DMS53 (cell line): ENCODE measurements at regions not wholly inside any gene's neighbourhood (a gene's known extent, or its start where the extent isn't known, plus 50 kb on each side); places are given as distances from the start of the nearest gene placed in this dataset.

Source experiments
- DNase-seq: peaks from one replicate; lab custom pipeline; 2025; lab: John Stamatoyannopoulos, UW

DNA sequence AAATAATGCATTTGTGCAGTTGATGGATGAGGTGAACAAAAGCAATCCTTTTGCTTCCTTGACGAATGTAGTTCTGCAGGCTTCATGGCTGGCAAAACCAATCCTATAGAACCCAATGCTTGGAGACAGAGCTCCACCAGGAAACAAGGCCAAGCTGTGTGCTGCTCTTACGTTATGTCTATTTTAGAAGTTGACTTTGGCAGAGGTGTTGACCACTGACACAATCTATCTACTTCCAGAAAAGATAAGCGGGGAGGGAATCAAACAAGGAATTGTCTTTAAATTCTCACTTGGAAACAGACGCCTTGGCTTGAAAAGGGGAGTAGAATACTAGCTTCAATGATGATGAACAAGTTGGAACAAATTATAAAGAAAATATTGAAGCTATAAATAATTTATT is 211.2 kb downstream of the SETD4 start:
- no peak for DNase-seq

DNA sequence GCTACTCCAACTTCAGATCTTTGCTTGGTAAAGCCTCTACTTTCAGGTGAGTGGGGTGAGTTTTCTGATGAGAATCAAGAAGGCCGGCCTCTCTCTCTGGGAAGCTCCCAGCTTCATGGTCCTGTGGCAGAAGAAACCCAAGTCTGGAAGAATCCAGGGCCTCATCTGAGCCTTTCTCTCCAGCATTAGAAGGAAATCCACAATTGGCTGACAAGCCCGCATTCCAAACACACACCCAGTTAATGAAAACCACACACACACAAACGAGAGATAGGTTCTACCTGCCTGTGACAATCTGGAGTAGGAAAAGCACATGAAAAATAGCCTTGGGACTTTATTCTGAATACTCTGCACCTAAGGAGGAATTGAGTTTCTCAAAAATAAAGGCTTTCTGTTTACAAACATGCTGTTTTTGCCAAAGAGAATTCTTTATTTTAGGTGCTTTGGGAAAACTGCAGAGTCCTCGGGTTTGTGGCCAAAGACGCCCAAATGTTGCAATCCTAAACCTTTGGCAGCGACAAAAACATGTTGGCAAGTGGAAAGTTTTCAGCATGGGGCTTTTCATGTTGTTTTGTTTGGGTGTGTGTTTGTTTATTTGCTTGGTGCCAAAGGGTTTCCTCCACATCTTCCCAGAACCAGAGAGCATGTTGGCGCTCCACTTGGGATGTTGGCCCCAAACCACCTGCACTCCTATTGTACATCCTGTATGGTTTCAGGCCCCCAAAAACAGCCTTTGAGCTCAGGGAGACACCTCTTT is 216.2 kb downstream of the SETD4 start:
- no peak for DNase-seq

DNA sequence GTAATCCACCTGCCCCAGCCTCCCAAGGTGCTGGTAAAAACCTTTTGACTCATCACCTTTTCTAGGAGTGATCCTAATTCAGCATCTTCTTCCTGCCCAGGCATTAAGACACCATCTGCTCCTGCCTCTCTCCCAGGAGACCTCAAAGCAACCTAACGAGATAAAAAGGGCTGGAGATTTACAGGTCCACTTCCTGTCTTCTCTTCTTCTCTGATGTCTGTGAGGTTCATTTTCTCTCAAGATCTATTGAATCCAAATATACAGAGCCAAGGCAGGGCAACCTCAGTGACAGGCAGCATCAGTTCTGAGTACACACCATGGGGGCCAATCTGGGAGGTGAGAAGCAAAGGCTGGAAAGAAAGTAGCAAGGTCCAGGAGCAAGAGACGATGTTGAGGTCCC is 219.4 kb downstream of the SETD4 start:
- no peak for DNase-seq

DNA sequence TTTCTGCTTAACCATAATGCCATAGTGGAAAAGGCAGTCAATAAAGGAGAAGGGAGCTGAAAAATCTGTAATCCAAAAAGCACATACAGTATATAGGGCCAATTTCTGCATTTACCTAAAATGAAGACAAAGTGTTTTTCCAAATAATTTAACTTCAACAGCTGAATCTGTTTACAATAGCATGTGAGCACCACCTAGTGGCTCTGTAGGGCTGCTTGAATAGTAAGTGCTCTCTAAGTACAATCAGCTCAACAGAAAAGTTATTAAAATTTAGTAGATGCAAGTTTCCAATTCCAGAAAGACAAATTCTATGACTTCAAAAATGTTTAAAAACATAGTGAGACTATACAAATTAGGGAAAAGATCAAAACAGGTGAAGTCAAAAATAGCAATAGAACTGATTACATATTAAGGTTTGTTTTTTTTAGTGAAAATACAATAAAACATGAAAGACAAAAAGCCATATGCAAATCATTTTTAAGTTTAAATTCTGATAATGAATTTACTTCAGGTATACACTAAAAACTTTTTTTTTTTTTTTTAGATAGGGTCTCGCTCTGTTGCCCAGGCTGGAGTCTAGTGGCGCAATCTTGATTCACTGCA is 220.0 kb downstream of the SETD4 start:
- DNase-seq: peak; percentile 74

DNA sequence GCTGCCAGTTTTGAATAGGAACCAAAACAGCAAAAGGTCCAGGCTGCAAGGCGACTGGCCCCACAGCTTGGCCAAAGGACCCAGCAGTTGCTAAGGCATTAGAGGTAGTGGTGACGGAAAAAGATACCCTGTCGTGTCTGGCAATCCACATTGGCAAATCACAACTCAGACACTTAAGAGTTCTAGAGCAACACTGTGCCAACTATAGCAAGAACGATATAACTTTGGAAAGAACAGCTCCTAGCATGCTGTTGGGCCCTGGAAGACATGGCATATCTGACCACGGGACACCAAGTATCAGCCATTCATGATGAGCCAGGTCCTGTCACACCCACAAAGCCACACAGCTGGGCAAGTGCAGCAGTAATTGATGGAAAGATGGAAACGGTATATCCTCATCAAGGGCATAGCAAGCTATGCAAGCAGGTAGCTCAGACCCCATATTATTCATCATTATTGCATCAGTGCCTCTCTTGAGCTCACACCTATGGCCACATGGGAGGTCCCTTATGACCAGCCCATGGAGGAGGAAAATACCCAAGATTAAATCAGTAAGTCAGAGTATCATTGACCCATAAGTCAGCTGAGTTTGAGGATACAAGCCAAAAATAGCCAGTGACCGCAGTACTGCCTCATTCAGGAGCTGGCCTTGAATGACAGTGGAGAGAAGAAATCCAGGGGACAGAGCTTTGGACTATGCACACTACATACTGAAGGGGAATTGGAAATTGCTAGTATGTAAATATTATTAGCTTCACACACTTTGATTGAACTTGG is 221.2 kb downstream of the SETD4 start:
- DNase-seq: no peak

DNA sequence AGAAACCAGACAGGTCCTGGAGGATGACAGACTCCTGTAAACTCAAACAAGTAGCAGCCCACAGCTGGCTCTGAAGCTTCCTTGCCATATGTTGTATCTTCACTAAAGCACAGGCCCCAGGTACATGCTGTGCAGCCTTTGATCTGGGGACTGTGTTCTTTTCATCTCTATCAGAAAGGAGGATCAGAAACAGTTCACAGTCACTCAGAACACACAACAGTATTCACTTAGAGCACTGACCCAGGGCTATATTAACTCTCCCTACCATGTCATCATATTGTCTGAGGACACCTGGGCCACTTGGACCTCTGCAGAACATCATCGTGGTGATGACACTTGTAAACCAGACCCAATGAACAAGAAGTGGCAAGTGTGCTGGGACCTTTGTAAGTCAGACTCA is 222.0 kb downstream of the SETD4 start:
- no peak for DNase-seq

DNA sequence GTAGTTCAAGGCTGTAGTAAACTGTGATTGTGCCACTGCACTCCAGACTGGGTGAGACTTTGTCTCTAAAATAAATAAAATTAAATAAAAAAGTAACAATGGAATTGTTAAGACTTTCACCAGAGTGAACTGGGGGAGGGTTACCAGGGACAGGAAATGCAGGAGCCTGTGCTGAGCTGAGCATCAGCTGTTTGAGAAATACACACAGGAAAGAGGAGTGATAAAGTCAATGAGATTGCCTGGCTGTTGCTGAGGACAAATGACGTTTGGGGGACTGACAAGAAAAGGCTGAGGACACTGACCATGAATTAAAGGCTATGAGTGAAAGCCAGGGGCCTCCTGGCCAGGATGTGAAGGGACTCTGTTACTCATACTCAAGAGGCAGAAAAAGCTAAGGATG is 226.3 kb downstream of the SETD4 start:
- DNase-seq: no peak

DNA sequence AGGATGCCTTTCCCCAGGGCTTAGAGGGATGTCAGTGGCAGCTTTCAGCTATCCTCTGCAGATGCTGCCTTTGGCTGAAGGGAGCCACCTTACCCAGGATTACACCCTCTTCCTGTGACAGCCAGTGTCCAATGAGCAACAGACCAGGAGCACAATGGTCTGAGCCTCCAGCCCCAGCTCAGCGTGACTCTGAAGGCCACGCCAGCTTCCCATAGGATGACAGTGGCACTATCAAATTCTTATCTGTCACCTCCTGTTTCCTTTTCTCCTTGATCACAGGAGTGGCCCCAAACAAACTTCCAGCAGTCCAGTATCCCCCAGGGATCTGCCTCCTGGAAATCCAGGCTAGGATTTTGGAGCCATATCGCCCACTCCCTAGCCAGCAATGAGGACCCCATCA is 226.9 kb downstream of the SETD4 start:
- no peak for DNase-seq

DNA sequence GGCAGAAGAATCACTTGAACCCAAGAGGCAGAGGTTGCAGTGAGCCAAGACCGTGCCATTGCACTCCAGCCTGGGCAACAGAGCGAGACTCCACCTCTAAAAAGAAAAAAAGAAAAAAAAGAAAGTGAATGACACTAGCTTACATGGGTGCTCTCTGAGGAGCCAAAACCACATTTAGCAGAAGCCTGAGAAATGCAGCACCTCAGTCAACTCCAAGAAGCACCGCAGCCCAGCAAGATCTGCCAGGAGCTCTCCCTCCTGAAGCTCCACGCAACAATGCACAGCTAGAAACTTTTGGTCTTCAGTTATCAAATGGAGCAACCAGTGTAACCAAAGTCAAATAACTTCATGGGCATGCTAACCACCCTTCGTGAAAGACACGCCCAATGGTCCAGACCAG is 229.1 kb downstream of the SETD4 start:
- no peak for DNase-seq

DNA sequence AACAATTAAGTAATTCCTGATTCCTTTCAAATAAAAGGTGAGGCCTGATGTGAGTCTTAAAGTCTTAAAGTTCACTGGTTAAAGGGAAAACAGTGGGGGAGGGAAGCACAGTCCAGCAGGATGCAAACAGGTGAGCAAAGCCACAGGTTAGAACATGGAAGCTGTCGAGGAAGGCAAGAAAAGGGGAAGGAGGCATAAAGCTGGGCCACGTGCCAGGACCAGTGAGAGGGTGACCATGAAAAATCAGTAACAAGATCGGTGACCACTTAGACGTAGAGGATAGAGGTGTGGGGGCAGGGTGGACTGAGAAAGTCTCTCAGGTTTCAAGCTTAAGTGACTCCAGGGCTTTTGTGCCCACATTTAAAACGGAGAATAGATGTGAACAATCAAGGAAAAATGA is 231.3 kb downstream of the SETD4 start:
- no peak for DNase-seq

DNA sequence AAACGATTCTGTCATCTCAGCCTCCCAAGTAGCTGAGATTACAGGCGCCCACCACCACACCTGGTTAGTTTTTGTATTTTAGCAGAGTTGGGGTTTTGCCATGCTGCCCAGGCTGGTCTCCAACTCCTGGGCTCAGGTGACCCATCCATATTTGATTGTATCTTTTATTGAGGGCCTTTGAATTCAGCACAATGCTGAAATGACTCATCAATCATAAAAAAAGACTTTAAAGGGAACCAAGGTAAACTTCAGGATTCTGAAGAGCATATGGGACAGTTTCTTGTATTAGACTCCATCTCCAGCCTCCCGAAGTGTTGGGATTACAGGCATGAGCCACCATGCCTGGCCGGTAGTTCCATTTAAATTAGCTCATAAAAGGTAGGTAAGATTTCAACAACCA is 232.2 kb downstream of the SETD4 start:
- no peak for DNase-seq

DNA sequence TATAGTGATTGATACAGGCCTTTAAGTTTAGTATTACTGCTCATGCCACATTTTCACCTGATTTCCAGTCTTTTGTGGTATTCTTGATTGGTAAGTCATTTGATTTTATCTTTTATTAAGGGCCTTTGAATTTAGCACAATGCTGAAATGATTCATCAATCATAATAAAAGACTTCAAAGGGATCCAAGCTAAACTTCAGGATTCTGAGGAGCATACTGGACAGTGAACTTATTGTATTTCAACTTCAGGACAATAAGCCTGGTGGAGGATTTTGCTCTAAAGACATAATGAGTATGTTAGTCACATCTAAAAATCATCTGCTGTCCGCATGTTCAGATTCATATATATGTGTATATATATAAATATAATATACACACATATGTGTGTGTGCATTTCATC is 233.3 kb downstream of the SETD4 start:
- DNase-seq: no peak

DNA sequence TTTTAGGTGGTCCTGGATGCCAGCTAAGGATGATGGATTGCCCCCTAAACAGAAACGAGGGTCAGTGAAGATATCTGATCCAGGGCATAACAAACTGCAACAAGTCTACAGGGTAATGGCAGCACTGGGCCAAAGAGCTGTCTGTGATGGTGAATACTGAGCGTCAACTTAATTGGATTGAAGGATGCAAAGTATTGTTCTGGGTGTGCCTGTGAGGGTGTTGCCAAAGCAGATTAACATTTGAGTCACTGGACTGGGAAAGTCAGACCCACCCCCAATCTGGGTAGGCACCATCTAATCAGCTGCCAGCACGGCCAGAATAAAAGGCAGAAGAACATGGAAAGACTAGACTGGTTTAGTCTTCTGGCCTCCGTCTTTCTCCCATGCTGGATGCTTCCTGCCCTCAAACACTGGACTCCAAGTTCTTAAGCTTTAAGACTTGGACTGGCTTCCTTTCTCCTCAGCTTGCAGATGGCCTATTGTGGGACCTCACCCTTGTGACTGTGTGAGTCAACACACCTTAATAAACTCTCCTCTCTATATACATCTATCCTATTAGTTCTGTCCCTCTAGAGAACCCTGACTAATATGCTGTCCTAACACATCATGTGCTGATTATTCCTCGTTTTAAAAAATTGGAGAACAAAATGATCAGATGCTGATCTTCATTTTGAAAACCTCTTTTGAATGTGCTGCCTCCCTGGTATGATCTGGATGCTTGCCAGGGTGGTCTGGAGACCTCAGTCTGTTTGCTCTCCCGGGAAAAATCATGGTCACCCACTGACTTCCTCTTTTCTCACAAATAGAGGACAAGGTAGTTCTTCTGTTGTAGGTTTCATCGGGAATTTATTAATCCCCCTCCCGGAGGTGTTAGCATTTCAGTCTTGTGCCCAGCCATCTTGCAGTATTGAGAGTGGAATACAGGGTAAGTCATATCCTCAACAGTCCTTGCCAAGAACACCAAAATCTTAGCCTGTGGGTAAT is 234.7 kb downstream of the SETD4 start:
- no peak for DNase-seq

DNA sequence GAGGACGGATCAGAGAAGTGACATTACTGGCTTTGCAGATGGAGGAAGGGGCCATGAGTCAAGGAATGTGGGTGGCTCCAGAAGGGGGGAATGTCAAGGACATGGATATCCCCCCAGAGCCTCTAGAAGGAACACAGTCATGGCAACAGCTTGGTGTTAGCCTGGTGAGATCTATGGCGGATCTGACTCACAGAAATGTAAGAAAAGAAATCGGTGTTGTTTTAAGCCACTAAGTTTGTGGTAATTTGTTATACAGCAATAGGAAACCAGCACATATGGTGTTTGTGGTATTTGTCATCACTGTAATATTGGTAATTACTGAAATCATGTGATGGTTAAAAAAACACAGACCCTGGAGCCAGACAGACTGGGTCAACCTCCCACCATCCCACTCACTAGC is 236.2 kb downstream of the SETD4 start:
- DNase-seq: no peak

DNA sequence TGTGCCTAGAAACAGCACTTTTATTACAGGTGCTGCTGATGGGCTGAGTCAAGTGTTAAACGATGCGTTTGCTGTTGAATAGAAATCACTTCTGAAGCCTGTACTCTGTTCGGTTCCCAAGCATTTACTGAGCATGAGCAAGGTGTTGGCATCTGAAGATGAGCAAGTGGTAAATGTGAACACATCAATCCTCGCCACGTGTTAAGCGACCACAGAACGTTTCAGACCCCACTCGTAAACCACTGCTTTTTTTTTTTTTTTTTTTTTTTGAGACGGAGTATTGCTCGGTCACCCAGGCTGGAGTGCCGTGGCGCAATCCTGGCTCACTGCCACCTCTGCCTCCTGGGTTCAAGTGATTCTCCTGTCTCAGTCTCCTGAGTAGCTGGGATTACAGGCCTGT is 241.2 kb downstream of the SETD4 start:
- DNase-seq: no peak

DNA sequence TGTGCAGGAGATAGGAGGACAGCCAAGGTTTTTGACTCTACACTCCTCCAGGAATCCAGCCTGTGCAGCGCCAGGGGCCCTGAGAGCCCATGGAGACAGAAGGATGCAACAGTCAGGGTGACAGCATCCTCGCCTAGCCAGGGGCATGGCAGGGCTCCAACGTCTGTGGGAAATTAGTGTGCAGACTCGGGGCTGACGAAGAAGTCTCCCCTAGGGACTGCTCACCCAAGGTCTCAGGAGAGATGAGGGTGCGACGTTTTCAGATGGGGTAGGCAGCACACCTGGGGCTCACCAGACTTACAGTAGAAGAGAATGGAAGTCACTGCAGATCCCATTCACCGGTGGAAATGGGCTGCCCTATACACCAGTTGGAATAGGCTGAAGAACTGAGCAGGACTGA is 241.7 kb downstream of the SETD4 start:
- no peak for DNase-seq

DNA sequence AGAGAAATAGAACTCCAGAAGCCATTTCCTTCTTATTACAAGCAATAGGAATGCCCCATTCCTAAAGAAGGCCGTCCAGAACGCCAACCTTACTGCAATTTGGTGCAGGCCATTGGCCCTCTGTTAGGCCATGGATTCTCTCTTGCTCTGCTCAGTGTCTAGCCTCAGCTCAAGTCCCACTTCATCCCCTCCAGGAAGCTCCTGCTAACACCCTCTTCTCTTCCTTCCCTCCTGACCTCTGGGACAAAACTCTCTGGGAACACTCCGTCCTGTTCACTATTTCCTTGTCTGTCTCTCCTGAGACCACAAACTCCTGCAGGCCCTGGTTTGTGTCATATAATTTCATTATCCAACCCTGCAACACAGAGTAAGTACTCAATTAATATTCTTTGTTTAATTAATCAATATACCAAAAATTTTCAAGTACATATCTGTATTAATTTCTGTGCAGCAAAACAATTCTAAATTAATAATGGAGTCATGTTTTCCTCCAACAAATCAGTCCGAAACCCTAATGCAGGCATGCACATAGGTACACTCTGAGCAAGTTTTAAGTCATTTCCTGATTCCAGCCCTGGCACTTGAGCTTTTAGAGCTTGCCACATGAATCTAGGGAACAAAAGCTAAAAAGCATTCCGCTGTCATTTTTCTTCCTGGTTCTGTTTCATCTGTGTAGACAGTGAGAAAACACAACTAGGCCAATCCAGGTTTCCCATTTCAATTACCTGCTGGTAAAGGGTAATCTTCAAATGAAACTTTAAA is 245.3 kb downstream of the SETD4 start:
- peak; percentile 8 for DNase-seq

DNA sequence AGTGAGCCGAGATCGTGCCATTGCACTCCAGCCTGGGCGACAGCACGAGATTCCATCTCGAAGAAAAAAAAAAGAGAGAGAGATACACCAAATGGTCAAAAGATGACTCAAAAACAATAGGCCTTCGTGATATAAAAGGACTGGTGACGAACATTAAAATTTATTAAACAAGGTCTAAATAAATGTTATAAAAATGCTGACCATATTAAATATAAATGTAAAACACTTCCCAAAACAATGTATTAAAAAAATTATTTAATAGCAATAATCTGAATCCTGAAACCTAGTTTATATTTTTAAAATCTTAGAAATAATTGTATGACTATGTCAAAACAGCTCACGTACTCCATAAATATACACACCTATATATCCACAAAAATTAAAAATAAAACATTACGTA is 247.6 kb downstream of the SETD4 start:
- DNase-seq: no peak

DNA sequence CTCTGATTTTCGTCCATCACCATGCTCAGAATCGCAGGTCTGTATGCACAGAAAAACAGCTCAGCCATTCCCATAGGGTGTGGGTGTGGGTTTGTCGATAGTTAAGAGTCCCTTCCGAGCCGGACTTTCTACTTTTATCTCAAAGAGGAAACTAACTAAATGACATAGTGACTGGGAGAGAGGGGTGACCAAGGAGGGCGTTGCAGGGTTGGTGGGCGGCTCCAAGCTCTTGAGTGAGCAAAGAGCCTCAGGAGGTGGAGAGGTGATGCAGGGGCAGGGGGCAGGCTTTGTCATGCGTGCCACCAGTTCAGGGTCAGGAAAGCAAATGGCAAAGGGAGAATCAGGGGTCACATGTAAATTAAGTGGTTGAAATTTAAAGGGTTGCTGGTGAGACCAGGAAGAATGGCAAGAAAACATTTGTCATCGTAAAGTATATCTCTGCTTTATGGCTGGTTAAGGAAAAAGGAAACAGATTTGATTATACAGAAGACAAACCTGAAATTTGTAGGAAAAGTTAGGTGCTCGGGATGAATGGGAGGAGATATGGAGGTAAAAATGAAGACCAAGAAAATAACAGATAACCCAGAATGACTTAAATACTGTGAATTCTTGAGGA is 249.0 kb downstream of the SETD4 start:
- no peak for DNase-seq

DNA sequence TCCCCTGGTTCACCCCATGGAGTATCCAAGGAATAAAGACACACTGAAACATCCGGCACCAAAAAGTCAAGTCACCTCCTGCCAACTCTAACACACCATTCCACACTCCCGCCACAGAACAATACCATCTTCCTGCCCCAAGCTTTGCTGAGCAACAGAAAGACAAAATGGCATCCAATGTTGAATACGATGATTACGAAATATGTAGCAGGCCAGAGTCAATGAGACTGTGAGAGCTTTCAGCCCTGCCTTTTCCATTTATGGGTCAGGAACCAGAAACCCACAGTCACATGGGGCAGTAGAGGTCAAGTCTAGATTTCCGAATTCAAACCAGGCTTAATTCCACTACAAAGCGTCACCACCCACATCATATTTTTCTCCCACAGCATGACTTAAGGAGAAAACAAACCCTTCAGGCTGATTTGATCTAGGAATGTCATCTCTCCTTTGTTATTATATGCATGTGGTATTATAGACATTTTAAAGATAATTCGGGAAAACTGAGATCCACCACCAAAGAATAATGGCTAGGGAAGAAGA is 249.8 kb downstream of the SETD4 start:
- DNase-seq: no peak

DNA sequence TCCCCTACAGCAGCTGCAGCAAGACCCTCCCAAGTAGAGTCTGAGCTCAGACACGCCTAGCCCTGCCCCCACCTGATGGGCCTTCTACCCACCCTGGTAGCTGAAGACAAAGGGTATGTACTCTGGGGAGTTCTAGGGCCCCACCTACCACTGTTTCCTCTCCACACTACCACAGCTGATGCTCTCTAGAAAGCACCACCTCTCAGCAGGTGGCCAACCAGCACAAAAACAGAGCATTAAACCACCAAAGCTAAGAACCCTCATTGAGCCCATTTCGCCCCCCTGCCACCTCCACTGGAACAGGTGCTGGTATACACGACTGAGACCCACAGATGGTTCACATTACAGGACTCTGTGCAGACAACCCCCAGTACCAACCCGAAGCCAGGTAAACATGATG is 258.9 kb downstream of the SETD4 start:
- DNase-seq: no peak
